LNCAP (cell line): ENCODE measurements at regions not wholly inside any gene's neighbourhood (a gene's known extent, or its start where the extent isn't known, plus 50 kb on each side); places are given as distances from the start of the nearest gene placed in this dataset.

ENCODE experiments used
- TF ChIP-seq, protein P1 (sequence below): fragments of 450-650 bp; IDR thresholded peaks from 2 replicates; pipeline ENCODE4 v1.5.1; 2017; ENCODE audit warnings: mild to moderate bottlenecking

DNA sequence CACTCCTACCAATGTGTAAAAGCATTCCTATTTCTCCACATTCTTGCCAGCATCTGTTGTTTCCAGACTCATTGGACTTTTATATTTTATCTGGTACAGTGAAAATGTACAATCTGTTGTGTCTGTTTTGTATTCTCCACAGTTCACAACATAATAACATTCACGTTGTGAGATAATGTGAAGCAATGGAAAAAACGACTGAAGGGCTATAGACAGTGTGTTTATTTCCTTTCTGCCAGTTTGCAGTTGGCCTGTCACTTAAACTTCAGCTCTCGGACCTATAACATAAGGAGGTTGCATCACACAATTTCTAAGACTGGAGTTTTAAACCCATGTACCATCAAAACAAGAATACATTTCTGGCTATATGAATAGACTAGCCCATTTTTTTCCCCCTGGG is 965.5 kb upstream of the ATXN8OS start:
- TF ChIP-seq, protein P1, sequence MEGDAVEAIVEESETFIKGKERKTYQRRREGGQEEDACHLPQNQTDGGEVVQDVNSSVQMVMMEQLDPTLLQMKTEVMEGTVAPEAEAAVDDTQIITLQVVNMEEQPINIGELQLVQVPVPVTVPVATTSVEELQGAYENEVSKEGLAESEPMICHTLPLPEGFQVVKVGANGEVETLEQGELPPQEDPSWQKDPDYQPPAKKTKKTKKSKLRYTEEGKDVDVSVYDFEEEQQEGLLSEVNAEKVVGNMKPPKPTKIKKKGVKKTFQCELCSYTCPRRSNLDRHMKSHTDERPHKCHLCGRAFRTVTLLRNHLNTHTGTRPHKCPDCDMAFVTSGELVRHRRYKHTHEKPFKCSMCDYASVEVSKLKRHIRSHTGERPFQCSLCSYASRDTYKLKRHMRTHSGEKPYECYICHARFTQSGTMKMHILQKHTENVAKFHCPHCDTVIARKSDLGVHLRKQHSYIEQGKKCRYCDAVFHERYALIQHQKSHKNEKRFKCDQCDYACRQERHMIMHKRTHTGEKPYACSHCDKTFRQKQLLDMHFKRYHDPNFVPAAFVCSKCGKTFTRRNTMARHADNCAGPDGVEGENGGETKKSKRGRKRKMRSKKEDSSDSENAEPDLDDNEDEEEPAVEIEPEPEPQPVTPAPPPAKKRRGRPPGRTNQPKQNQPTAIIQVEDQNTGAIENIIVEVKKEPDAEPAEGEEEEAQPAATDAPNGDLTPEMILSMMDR = no peak

DNA sequence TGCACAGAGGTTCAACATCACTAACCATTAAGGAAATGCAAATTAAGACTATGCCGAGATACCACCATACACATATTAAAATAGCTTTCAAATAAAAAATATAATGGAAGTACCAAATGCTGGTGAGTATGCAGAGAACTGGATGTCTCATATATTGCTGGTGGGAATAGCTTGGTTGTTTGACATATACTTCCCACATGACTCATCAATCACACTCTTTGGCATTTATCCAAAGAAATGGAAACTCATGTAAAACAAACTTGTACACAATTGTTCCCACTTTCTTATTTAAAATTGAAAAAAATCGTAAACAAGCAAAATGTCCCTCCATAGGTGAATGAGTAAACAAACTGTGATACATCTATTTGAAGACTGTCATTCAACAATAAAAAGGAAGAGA is 982.6 kb upstream of the ATXN8OS start:
- TF ChIP-seq, protein P1 = no peak

DNA sequence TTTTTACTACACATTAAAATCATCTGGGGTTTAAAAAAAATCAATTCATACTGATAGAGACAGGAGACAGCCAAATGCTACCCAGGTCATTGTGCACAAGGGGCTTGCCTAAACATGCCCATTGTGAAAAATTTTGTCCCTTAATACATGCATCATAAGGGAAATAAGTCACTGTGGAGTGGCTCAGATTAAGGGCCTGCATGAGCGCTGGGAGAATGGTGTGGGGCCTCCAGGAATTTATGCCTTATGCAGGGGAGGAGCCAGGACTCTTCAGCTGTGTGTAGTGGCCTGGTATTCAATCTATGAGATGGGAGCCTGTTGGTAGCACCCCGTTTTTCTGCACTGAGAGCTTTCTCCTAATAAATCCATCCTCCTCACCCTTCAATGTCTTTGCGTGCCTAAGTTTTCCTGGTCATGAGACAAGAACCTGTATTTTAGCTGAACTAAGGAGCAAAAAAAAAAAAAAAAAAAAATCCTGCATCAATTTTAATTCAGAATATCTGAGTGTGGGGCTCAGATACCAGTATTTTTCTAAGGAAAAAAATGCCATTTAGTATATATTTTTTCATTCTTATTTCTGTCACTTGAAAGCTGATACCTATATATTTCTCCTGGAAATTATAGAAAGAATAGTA is 997.6 kb upstream of the ATXN8OS start:
- TF ChIP-seq, protein P1 = no peak

DNA sequence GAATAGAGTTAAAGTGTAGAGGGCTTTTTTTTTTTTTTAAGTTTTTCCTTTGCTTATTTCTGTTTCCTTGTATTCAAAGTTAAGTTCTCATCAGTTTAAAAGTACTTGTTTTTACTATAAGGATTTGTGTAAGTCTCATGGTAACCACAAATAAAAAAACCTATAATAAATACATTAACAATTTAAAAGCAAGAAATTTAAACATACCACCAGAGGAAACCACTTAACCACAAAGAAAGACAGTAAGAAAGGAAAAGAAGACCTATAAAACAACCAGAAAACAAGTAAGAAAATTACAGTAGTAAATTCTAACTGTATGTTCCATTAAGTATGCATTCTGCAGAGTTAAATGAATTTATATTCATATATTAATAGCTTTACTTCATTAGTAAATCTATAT is 999.1 kb upstream of the ATXN8OS start:
- TF ChIP-seq, protein P1 = no peak

DNA sequence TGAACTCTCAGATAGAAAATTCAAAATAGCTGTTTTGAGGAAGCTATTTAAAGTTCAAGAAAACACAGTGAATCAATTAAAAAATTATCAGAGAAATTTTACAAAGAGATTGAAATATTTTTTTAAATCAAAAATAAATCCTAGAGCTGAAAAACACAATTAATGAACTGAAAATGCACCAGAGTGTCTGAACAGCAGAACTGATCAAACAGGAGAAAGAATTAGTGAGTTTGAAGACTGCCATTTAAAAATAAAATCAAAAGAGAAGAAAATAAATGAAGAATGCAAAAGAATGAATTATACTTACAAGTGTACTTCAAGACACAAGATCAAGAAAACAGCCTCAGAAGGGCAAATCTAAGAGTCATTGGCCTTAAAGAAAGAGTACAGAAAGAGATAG is 1000.2 kb upstream of the ATXN8OS start:
- TF ChIP-seq, protein P1 = no peak

DNA sequence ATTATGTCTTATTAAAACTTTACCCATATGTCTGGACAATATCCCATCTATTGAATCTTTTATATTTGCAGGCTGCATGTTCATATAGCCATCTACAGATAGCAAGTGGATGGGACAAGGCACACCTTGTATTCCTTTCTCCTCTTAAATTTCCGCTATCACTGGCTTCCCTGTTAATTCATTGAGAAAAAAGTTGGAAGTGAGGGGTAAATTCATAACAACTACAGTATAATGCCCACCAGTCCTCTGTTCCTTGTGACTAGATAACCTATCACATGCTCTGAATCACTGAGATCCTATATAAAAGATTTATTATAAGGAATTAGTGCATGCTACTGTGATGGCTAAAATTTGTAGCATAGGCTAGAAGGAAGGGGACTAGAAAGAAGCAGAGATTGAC is 1005.8 kb upstream of the ATXN8OS start:
- TF ChIP-seq, protein P1 = no peak

DNA sequence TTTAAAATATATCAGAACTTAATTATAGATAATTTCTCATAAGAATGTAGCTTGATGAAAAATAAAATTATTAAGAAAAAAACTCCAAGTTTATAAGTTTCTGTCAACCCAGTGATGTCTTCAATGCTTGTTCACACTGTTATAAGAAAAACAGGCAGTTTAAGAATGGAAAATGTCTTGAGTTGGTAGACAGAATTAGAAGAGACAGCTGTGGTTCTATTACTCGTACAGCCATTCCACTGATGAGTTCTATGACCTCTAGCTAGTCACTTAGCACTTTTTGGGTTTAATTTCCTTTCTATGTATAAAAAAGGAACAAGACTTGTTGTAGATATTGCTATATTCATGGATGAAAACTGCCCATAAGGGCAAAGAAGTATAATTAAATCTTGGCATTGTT is 1013.1 kb upstream of the ATXN8OS start:
- TF ChIP-seq, protein P1 = no peak
